Tibial artery (tissue), 4 donors: ENCODE measurements at regions not wholly inside any gene's neighbourhood (a gene's known extent, or its start where the extent isn't known, plus 50 kb on each side); places are given as distances from the start of the nearest gene placed in this dataset.

Experiments
- DNase-seq, 2 donors: peaks; one replicate each; pipeline ENCODE4 v3.0.0-alpha.2; 2019
- H3K27ac ChIP-seq, 2 donors: fragments of 200-600 bp; sonication (generic) in 1 of 2; 1 replicate in 1 of 2; 2 replicates in 1 of 2; pipeline ENCODE4 v1.5.1; 2018 to 2019; ENCODE audit warnings: mild to moderate bottlenecking in 1 of 2
- H3K27me3 ChIP-seq, 2 donors: fragments of 200-600 bp; sonication (generic) in 1 of 2; one replicate each; pipeline versions ENCODE4 v1.5.1 to v1.6.0; 2016 to 2019
- H3K36me3 ChIP-seq, 3 donors: fragments of 200-600 bp; sonication (generic) in 2 of 3; one replicate each; pipeline ENCODE4 v1.5.1; 2016 to 2019; ENCODE audit warnings: mild to moderate bottlenecking in 2 of 3
- H3K4me1 ChIP-seq, 4 donors: fragments of 200-600 bp; sonication (generic) in 2 of 4; 1 replicate in 3 of 4; 2 replicates in 1 of 4; pipeline ENCODE4 v1.5.1; 2016 to 2019
- H3K4me3 ChIP-seq, 2 donors: fragments of 200-600 bp; sonication (generic) in 1 of 2; 1 replicate in 1 of 2; 2 replicates in 1 of 2; pipeline ENCODE4 v1.5.1; 2018 to 2019; ENCODE audit warnings: mild to moderate bottlenecking in 2 of 2
- H3K9me3 ChIP-seq, 3 donors: fragments of 200-600 bp; sonication (generic) in 1 of 3; one replicate each; pipeline ENCODE4 v1.5.1; 2016 to 2019
- intact Hi-C: fragments of 100-400 bp; cut with DNase I; formaldehyde crosslinking; loops from one replicate; pipeline ENCODE4 v1.15.0; 2023; ENCODE audit warnings: low total_unique reads
- TF ChIP-seq, protein P1 (sequence below), 2 experiments: fragments of 200-600 bp in 1 of 2; fragments of 450-650 bp in 1 of 2; IDR thresholded peaks; one replicate each; pipeline ENCODE4 v1.5.1; 2017 to 2019; ENCODE audit warnings: antibody characterized with exemption in 2 of 2, mild to moderate bottlenecking in 1 of 2, moderate library complexity in 1 of 2

DNA sequence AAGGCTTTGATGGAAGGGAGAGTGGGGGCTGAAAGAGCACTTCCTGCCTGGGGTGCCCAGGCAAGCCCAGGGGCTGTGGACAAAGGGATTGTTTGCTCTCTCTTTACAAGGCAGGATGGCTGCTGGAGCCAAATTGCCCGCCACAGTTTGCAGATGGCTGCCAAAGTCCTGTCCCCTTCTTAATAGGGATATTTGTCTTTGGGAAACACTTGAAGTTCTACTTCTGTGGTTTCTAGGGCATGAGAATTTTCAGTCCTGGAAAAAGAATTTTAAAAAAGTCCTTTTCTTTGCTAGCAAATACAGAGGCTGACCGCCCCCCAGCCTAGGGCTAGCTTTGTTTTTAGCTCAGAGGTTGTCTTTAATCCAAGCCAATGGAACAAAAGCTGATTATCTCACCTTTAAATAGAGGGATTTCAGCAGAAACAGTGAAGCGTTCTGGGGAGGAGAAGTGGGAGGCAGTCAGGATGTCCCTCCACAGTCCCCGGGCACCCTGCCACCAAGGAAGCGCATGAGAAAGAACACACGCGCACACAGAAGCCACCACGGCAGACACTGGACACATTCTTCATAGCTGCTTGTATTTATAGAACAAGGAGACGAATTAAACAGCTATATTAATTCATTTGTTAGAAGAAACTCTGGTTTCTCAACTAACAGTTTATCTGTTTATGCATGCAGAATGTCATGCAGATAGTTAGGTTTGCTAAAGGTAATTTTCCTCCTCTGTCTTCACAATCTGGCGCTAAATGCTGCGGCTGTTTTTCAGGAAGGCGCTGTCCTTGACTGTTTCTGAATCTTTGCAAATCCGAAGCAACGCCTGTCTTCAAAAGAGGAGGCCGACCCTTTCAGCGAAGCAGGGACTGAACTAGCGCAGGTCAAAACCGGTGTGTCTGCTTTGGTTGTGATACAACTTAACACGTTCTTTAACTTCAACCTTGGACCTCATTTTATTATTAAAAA is 736.9 kb downstream of the QKI start:
- TF ChIP-seq, protein P1, sequence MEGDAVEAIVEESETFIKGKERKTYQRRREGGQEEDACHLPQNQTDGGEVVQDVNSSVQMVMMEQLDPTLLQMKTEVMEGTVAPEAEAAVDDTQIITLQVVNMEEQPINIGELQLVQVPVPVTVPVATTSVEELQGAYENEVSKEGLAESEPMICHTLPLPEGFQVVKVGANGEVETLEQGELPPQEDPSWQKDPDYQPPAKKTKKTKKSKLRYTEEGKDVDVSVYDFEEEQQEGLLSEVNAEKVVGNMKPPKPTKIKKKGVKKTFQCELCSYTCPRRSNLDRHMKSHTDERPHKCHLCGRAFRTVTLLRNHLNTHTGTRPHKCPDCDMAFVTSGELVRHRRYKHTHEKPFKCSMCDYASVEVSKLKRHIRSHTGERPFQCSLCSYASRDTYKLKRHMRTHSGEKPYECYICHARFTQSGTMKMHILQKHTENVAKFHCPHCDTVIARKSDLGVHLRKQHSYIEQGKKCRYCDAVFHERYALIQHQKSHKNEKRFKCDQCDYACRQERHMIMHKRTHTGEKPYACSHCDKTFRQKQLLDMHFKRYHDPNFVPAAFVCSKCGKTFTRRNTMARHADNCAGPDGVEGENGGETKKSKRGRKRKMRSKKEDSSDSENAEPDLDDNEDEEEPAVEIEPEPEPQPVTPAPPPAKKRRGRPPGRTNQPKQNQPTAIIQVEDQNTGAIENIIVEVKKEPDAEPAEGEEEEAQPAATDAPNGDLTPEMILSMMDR (IDR thresholded peaks at IDR 0.05) = no peak
- intact Hi-C loops = no loop called here
- no peak overlapping the region for H3K4me3 ChIP-seq
- no peak overlapping the region for H3K27ac ChIP-seq
- DNase-seq = no peak
- no peaks in the 10 kb centered on the region for H3K27me3 ChIP-seq
- H3K4me1 ChIP-seq = no peaks in the 10 kb centered on the region
- no peaks in the 10 kb centered on the region for H3K36me3 ChIP-seq
- H3K9me3 ChIP-seq = no peaks in the 10 kb centered on the region

DNA sequence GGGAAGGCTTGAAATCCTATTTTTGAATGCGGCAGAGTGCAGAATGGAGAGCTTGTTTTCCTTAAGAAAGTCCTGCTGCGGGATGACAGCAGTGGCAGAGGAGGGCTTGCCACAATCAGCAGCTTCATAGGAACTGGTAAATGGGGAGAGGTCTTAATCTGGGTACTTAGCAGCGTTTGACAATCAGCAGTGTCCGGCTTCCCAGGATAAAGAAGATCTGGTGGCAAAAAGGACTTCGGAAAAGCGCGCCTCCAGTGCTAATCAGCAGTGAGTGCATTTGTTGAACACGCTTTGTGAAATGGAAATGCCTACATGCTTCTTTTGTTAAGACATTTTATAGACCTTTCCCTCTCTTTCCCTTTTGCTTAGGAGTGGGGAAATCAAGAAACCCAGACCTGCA is 735.7 kb downstream of the QKI start:
- DNase-seq = no peak
- Histone ChIP-seq H3K27ac (no peak overlapping the region), H3K27me3 (no peaks in the 10 kb centered on the region), H3K4me3 (no peak overlapping the region), H3K4me1 (no peaks in the 10 kb centered on the region), H3K36me3 (no peaks in the 10 kb centered on the region), H3K9me3 (no peaks in the 10 kb centered on the region)
- TF ChIP-seq, protein P1 (IDR thresholded peaks at IDR 0.05) = no peak
- intact Hi-C loops = no loop called here

DNA sequence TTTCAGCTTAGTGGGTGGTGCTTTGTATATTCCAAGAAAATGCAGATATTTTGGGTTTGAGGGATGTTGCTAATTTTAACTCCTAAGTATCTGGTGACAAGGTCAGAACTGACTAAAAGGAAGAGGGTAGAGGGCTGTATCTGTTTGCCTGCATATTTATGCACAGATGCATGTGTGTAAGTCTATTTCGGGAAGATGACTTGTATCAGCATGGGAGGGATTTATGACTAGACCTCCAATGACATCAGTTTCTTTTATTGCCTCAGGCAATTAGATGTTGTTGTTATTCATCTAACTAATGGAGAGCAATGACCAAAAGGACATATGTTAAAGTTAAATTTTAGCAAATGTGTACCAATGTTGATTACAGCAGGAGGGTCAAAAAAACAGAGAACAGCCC is 734.3 kb downstream of the QKI start:
- Histone ChIP-seq H3K27ac (no peak overlapping the region), H3K4me1 (no peaks in the 10 kb centered on the region), H3K27me3 (no peaks in the 10 kb centered on the region), H3K4me3 (no peak overlapping the region), H3K9me3 (no peaks in the 10 kb centered on the region), H3K36me3 (no peaks in the 10 kb centered on the region)
- TF ChIP-seq, protein P1 (IDR thresholded peaks at IDR 0.05) = no peak
- intact Hi-C loops = no loop called here
- no peak for DNase-seq

DNA sequence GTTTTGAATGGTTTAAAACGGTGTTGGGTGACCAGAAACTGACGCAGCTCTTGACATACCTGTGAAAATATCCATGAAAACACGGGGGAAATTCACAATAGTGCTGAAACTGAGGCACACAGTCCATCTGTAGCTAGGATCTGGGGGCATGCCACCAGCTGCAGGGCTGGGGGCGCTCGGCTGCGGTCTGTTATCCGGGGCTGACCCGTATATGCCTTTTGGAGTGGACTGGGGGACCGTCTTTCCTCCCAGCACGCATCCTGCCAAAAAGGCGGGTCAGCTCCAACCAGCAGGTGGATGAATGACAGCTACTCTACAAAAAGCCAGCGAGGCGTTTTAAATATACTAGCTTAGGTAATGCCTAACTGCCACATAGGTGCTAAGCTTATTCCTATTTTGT is 729.8 kb downstream of the QKI start:
- Histone ChIP-seq H3K27ac (no peak overlapping the region), H3K27me3 (no peaks in the 10 kb centered on the region), H3K4me1 (no peaks in the 10 kb centered on the region), H3K9me3 (no peaks in the 10 kb centered on the region), H3K4me3 (no peak overlapping the region), H3K36me3 (no peaks in the 10 kb centered on the region)
- intact Hi-C loops = no loop called here
- no peak for DNase-seq
- TF ChIP-seq, protein P1 (IDR thresholded peaks at IDR 0.05) = no peak

DNA sequence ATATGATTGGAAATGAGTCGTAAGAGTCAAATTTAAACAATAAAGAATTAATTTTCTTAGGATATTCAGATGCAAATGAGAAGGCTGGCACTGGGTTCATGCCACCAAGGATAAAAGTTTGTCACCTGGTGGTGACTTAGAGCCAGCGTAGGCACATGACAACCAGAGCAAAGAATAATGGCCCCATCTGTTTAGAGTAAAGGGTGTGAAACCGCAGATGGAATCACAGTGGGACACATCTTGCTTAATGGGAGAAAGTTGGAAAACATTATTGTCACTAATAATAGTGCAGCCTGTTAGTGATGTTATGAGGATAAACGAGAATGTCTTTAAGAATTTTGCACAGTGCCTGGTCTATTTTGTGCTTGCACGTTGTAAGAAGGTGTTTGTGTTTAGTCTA is 727.8 kb downstream of the QKI start:
- Histone ChIP-seq H3K27me3 (no peaks in the 10 kb centered on the region), H3K4me3 (no peak overlapping the region), H3K4me1 (no peaks in the 10 kb centered on the region), H3K9me3 (no peaks in the 10 kb centered on the region), H3K36me3 (no peaks in the 10 kb centered on the region), H3K27ac (no peak overlapping the region)
- no peak for DNase-seq
- intact Hi-C loops = no loop called here
- TF ChIP-seq, protein P1 (IDR thresholded peaks at IDR 0.05) = no peak
